Tibial nerve (tissue), 4 donors: ENCODE measurements at regions not wholly inside any gene's neighbourhood (a gene's known extent, or its start where the extent isn't known, plus 50 kb on each side); places are given as distances from the start of the nearest gene placed in this dataset.

Experiments
- DNase-seq, 2 donors: peaks; one replicate each; pipeline ENCODE4 v3.0.0-alpha.2; 2019; ENCODE audit warnings: low spot score in 2 of 2
- H3K27ac ChIP-seq, 4 donors: fragments of 200-600 bp; sonication (generic) in 3 of 4; one replicate each; pipeline ENCODE4 v1.5.1; 2017 to 2019; ENCODE audit warnings: mild to moderate bottlenecking in 1 of 4
- H3K27me3 ChIP-seq, 2 donors: fragments of 200-600 bp; sonication (generic) in 1 of 2; one replicate each; pipeline versions ENCODE4 v1.5.1 to v1.6.0; 2017 to 2019
- H3K36me3 ChIP-seq, 3 donors: fragments of 200-600 bp; sonication (generic); one replicate each; pipeline ENCODE4 v1.5.1; 2018 to 2019
- H3K4me1 ChIP-seq, 4 donors: fragments of 200-600 bp; sonication (generic) in 3 of 4; one replicate each; pipeline ENCODE4 v1.5.1; 2017 to 2019
- H3K4me3 ChIP-seq, 4 donors: fragments of 200-600 bp; sonication (generic) in 3 of 4; one replicate each; pipeline ENCODE4 v1.5.1; 2017 to 2019; ENCODE audit warnings: mild to moderate bottlenecking in 1 of 4, moderate library complexity in 1 of 4
- H3K9me3 ChIP-seq, 4 donors: fragments of 200-600 bp; sonication (generic) in 3 of 4; one replicate each; pipeline ENCODE4 v1.5.1; 2017 to 2019
- CTCF ChIP-seq, 5 experiments: fragments of 200-600 bp in 3 of 5; fragments of 450-650 bp in 2 of 5; sonication (generic) in 3 of 5; IDR thresholded peaks; one replicate each; pipeline ENCODE4 v1.5.1; 2016 to 2019; ENCODE audit warnings: antibody characterized with exemption in 5 of 5, mild to moderate bottlenecking in 3 of 5, moderate library complexity in 2 of 5
- EP300 ChIP-seq, 2 donors: sonication (generic); formaldehyde crosslinking; IDR thresholded peaks; one replicate each; pipeline ENCODE4 v1.6.1; 2017; ENCODE audit warnings: antibody characterized with exemption in 2 of 2, mild to moderate bottlenecking in 1 of 2
- POLR2A ChIP-seq, 2 donors: fragments of 450-650 bp; IDR thresholded peaks; one replicate each; pipeline ENCODE4 v1.6.1; 2017; ENCODE audit warnings: antibody characterized with exemption in 2 of 2, mild to moderate bottlenecking in 2 of 2, moderate library complexity in 2 of 2
- WGBS, 2 donors: methylation state at CpG; one replicate each; pipeline ENCODE4 v1.1.5; 2018; 5-methylcytosine and 5-hydroxymethylcytosine counted together

GRCh38 chr13:75071395-75071794 lies 410.6 kb downstream of the TBC1D4 start:
- Histone ChIP-seq H3K27me3 (no peaks in the 10 kb centered on the region), H3K9me3 (no peaks in the 10 kb centered on the region), H3K4me1 (no peaks in the 10 kb centered on the region), H3K4me3 (no peak overlapping the region), H3K27ac (no peak overlapping the region), H3K36me3 (no peaks in the 10 kb centered on the region)
- TF ChIP-seq POLR2A (IDR thresholded peaks at IDR 0.05) (no peak), CTCF (IDR thresholded peaks at IDR 0.05) (no peak), EP300 (IDR thresholded peaks at IDR 0.05) (no peak)
- no peak for DNase-seq
- 27 to 39% methylated on average over 2 of the region's 2 CpGs for WGBS, 2 donors

GRCh38 chr13:75061909-75062308 lies 420.1 kb downstream of the TBC1D4 start:
- no peak overlapping the region for H3K4me3 ChIP-seq
- no peaks in the 10 kb centered on the region for H3K27me3 ChIP-seq
- no peak for TF ChIP-seq EP300 (IDR thresholded peaks at IDR 0.05)
- no peak for TF ChIP-seq POLR2A (IDR thresholded peaks at IDR 0.05)
- TF ChIP-seq CTCF (IDR thresholded peaks at IDR 0.05): no peak
- H3K36me3 ChIP-seq: no peaks in the 10 kb centered on the region
- no peak for DNase-seq
- H3K4me1 ChIP-seq: no peaks in the 10 kb centered on the region
- no peak overlapping the region for H3K27ac ChIP-seq
- H3K9me3 ChIP-seq: peaks cover 0 to 12% (median 0%) of the 10 kb centered on the region in 4 donors

GRCh38 chr13:75055296-75055695 lies 426.7 kb downstream of the TBC1D4 start:
- Histone ChIP-seq H3K9me3 (no peaks in the 10 kb centered on the region), H3K4me1 (no peaks in the 10 kb centered on the region), H3K36me3 (no peaks in the 10 kb centered on the region), H3K27me3 (no peaks in the 10 kb centered on the region), H3K27ac (no peak overlapping the region), H3K4me3 (no peak overlapping the region)
- no peak for TF ChIP-seq POLR2A (IDR thresholded peaks at IDR 0.05)
- no peak for TF ChIP-seq EP300 (IDR thresholded peaks at IDR 0.05)
- TF ChIP-seq CTCF (IDR thresholded peaks at IDR 0.05): no peak
- no peak for DNase-seq

GRCh38 chr13:75052616-75053015 lies 429.4 kb downstream of the TBC1D4 start:
- Histone ChIP-seq H3K27me3 (no peaks in the 10 kb centered on the region), H3K4me1 (no peaks in the 10 kb centered on the region), H3K9me3 (no peaks in the 10 kb centered on the region), H3K27ac (no peak overlapping the region), H3K36me3 (no peaks in the 10 kb centered on the region), H3K4me3 (no peak overlapping the region)
- no peak for DNase-seq
- 79 to 87% methylated on average over 6 of the region's 6 CpGs for WGBS, 2 donors
- no peak for TF ChIP-seq POLR2A (IDR thresholded peaks at IDR 0.05)
- TF ChIP-seq CTCF (IDR thresholded peaks at IDR 0.05): no peak
- no peak for TF ChIP-seq EP300 (IDR thresholded peaks at IDR 0.05)

- no peak for DNase-seq
- H3K4me3 ChIP-seq: no peak overlapping the region
- H3K4me1 ChIP-seq: no peaks in the 10 kb centered on the region
- H3K27ac ChIP-seq: no peak overlapping the region
- no peaks in the 10 kb centered on the region for H3K9me3 ChIP-seq
- no peaks in the 10 kb centered on the region for H3K27me3 ChIP-seq
- no peaks in the 10 kb centered on the region for H3K36me3 ChIP-seq
- no peak for TF ChIP-seq CTCF (IDR thresholded peaks at IDR 0.05)
- TF ChIP-seq POLR2A (IDR thresholded peaks at IDR 0.05): no peak
- TF ChIP-seq EP300 (IDR thresholded peaks at IDR 0.05): no peak
- 57 to 67% methylated on average over 5 of the region's 5 CpGs for WGBS, 2 donors
Measured at GRCh38 chr13:75050419-75051046, 431.4 kb downstream of the TBC1D4 start.
